HT-29 (cell line): ENCODE measurements at regions not wholly inside any gene's neighbourhood (a gene's known extent, or its start where the extent isn't known, plus 50 kb on each side); places are given as distances from the start of the nearest gene placed in this dataset.
"Not testable (repeated sequence)": the region's sequence is repeated elsewhere in the genome, so short reads cannot be mapped to it uniquely, and the experiment has no call there.

Source experiments
- DNase-seq: peaks from one replicate; pipeline ENCODE4 v3.0.0-alpha.2; 2015; ENCODE audit warnings: low spot score

DNA sequence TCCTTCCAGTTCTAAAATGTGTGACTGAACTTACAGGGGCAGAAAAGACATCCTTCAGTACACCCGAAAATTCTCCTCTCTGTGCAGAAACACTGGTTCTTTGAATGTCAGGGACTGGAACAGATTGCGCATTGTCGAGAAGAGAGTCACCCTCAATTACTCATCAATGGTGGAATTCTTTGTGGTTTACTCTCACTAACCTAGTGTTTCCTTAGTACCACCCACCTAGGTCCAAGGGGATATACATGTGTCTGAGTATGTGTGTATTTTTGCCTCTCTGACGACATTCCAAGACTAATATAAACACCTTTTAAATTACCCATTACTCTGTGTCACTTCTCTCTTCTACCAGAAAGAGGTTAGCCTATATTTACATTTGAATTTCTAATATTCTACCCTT, 660.8 kb downstream of the TLE1 start:
- DNase-seq = peak; percentile 32

DNA sequence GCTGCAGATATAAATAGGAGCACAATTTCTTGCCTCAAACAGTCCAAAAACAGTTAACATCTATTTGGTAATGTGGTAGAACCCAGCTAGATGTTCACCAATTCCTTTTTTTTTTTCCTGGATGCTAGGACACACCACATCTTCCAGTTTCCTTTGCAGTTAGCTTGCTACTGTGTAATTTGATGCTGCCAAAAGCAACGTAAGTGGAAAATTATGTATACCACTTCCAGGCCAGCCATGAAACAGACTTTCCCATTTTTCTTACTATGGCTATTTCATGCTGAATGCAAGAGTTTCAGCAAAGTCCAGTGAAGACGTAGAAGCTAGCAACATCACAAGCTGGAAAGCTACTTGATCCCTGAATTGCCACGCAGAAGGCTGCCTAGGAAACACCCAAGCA, 667.2 kb downstream of the TLE1 start:
- DNase-seq = no peak

DNA sequence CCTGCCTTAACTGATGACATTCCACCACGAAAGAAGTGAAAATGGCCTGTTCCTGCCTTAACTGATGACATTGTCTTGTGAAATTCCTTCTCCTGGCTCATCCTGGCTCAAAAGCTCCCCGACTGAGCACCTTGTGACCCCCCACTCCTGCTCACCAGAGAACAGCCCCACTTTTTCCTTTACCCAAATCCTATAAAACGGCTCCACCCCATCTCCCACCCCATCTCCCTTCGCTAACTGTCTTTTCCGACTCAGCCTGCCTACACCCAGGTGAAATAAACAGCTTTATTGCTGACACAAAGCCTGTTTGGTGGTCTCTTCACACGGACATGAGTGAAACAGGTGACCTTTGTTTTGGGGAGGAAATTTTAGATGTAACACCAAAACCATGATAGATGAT, 674.4 kb downstream of the TLE1 start:
- DNase-seq = not testable (repeated sequence)

DNA sequence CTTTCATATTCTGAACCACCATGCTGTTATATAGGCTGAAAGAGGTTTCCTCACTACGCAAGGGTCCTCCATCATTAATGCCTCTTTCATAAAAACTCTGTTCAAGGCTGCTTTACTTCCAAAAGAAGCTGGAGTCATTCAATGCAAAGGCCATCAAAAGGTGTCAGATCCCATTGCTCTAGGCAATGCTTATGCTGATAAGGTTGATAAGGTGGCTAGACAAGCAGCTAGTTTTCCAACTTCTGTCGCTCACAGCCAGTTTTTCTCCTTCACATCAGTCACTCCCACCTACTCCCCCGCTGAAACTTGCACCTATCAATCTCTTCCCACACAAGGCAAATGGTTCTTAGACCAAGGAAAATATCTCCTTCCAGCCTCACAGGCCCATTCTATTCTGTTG, 676.2 kb downstream of the TLE1 start:
- DNase-seq = not testable (repeated sequence)

DNA sequence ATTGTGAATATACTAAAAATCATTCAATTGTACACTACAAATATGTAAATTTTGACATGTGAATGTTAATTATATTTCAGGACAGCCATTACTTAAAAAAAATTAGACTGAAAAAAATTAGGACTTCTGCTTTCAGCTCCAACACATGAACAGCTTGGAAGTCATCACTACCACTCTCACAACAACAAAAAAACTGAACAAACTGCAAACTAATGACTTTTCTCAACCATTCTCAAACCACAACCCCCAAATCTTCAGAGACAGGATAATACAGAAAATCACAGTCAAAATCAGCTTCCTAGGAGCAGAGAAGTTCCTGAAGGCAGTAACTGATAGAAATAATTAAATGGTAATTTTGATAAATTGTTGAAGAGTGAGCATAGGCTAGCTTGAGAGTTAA, 686.4 kb downstream of the TLE1 start:
- DNase-seq = no peak

DNA sequence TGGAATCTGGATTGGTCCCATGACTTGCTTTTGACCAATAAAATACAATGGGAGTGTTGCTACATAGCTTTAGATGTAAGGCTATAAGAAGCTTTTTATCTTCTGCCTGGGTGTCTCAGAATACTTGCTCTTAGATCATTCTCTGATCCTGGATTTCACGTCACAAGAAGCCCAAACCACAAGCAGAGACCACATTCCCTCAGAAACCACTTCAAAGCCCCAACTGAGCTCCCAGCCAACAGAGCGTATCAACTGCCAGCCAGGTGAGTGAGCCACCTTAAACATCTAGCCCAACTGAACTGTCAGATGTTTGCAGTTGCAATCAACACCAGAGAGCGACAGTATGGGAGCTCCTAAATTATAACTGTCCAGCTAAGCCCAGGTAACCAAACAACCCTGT, 687.1 kb downstream of the TLE1 start:
- DNase-seq = peak; percentile 58

DNA sequence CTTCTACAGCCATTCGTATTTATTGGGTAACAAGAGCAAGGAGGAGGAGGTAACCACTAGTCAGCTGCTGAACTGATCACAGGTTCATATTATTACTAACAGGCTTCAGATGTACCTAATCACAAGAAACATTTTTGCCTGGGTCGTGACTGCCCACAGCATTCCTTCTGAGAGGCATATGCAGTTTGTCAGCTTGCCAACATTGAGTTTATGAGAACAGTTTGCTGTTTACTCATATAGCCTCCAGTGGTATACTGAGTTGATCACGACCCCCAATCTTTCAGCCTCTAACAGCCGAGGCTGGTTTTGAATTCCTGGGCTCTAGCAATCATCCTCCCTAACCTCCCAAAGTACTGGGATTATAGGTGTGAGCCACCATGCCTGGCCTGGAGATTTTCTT, 693.6 kb downstream of the TLE1 start:
- DNase-seq = no peak

DNA sequence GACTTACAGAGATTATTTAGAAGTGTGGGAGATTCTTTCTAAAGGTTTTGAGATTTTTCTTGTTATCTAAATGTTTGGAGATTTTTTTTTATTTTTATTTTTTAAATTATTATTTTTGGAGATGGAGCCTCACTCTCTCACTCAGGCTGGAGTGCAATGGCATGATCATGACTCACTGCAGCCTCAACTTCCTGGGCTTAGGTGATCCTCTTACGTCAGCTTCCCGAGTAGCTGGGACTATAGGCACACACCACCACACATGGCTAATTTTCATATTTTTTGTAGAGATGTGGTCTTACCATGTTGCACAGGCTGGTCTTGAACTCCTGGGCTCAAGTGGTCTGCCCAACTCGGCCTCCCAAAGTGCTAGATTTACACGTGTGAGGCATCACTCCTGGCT, 694.5 kb downstream of the TLE1 start:
- DNase-seq = no peak

DNA sequence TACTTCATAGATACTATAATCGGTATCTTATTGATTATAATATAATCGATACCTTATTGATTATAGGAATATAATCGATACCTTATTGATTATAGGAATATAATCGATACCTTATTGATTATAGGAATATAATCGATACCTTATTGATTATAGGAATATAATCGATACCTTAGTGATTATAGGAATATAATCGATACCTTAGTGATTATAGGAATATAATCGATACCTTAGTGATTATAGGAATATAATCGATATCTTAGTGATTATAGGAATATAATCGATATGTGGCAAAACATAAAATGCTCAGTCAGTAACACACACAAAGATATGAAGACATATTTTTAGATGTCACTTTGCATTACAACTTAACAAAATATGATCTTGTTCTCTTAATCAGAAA, 703.8 kb downstream of the TLE1 start:
- DNase-seq = not testable (repeated sequence)

DNA sequence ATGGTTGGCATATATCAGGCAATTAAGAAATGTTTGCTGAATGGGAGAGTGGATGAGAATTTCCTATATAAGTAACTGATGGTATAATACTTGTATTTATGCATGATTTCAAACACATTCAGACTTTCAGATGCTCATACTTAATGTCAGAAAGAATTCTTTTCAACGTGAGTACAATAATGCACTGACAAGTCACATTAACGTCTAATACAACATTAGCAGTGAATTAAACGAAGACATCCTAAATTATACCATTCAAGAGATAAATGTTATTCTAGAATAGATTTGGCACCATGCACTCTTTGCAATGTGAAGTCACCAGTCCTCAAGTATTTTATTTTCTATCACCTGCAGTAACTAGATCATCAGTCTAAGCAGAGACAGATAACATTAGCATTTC, 712.9 kb downstream of the TLE1 start:
- DNase-seq = no peak

DNA sequence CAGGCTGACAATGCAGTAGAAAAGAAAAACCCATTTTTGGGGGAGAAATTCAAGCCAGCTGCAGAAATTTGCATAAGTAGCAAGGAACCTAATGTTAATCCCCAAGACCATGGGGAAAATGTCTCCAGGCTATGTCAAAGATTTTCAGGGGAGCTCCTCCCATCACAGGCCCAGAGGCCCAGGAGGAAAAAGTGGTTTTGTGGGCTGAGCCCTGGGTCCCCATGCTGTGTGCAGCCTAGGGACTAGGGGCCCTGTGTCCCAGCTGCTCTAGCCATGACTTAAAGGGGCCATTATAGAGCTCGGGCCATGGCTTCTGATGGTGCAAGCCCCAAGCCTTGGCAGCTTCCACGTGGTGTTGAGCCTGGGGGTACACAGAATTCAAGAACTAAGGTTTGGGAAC, 719.0 kb downstream of the TLE1 start:
- not testable (repeated sequence) for DNase-seq

DNA sequence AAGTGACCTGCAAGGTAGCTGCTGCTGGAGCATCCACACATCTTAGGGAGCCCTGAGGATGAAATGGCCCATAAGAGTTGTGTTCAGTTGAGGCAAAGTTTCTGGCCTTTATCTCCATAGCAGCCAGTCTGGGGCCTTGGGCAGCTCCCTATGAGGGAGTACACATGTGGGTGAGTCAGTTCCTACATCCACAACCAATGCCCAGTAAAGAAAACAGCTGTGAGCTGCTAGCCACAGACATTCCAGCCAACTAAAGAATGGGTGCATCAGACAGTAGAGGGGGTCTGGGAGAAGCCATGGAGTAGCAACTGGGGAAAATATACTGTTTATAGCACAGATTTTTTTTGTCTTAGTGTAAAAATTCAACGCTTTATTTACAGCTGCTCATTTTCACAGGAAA, 720.7 kb downstream of the TLE1 start:
- no peak for DNase-seq

DNA sequence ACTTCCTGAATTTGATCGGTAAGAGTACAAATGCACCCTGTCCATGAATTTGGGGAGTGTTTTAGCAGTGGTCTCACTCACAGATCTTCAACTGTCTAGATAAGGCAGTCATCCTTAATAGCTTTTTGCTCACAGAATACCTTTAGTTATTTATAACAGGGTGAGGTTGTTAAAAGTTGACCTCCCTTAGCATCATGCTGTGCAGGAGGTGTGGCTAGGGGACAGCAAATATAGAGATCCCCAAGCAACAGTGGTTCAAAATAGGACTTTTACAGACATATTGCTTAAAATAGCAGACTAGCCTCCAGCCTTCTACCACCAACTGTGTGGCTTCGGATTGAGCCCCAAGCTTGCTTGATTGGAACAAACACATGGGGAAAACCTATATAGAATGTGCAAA, 724.4 kb downstream of the TLE1 start:
- no peak for DNase-seq

DNA sequence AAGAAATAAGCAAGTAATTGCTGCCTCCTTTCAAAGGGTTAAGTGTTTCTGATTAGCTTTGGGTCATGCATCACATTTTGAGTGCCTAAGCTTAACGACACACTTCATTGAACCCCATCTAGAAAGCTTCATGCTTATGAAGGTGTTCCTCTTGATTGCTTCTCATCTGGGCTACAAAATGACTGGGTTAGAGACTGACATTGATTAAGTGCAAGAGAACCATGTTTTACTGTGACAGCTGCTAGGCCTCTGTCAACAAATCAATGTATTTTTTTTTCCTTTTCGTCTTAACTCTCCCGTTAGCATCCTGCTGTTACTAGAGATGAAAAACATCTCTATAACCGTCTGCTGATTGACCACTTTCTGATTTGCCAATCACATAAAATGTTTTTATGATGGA, 725.0 kb downstream of the TLE1 start:
- no peak for DNase-seq

DNA sequence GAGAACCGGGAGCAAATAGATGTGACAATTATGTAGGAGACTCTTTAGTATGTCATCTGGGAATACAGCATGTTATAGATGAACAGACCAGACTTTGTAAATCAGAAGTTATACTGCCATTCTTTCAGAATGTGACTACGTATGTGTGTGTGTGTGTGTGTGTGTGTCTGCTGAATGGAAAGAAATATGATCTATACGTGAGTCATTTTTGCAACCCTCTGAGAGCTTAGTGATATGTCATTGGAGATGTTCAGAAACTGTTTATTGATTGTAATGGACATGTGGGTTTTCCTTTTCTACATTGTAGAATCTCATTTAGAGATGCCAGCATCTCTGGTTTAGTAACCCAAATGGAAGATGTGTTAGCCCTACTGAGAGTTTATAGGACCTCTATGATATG, 731.5 kb downstream of the TLE1 start:
- DNase-seq = no peak

DNA sequence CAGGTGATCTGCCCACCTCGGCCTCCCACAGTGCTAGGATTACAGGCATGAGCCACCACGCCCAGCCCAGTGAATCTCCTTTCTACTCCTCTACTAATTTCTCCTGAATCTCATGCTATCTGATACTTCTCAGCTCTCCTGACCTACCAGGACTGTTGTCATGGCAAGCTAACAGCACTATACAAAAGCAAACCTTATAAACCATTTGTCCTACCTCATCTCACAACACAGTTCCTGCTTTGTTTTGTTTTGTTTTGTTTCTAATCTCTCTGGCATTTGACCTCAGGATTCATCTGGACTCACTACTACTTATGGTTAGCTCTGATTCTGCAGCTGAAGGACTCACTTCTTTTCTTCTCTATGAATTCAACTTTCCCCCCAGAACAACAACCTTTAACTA, 734.8 kb downstream of the TLE1 start:
- DNase-seq = no peak

DNA sequence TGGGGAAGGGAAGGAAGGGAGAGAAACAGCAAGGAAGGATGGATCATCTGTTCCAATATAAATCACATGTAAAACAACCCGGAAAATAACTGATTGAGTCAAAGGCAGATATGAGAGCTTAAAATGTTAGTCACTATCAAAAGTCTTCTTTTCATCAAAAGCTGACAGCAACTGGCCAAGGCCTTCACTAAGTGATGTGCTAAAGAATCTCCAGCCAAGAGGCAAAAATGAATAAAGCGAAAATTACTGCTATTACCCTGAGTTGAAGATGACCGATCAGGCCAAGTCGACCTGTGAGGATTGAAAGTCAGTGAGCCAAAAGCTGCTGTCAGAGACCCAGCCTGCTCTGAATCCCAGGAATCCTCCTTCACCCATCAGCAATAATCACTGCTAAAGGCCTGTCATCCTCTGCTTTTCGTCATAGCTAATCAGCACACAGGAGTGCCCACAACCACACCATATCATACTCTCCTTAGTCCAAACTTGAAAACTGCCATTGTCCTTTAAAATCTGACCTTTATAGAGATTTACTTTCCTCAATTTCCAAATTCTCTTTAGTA, 736.9 kb downstream of the TLE1 start:
- no peak for DNase-seq

DNA sequence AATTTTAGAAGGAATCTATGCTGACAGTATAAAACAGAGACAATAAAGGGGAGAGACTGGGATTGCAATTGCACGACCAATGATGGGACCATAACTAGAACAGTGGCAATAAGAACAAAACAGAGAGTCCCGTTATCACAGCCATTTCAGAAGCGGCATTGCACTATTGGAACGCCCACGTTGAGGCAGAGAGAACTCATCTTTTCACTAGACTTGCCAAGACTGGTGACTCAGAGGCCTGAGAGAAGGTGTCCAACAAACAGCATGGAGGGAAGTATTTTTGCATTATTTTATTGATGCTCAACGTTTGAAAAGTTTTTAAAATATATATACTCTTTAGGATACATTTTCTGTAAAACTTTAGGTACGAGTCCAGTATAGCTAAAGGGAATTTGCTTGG, 737.7 kb downstream of the TLE1 start:
- DNase-seq = no peak

DNA sequence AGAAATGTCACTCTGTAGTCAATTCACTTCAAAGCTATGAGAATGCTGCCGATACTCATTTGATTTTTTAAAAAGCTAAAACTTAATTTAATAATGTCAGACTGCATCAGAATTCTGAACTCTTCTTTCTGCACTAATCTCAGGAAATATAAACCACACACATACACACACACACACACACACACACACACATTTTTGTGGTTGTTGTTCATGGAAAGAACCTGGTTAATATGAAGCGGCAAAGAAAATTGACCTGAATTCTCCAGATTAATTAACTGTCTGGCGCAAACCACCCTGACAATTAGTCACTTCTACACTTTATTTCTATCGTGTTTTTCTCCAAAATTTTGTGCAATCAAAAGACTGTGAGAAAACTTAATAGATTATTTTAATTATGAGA, 740.5 kb downstream of the TLE1 start:
- no peak for DNase-seq

DNA sequence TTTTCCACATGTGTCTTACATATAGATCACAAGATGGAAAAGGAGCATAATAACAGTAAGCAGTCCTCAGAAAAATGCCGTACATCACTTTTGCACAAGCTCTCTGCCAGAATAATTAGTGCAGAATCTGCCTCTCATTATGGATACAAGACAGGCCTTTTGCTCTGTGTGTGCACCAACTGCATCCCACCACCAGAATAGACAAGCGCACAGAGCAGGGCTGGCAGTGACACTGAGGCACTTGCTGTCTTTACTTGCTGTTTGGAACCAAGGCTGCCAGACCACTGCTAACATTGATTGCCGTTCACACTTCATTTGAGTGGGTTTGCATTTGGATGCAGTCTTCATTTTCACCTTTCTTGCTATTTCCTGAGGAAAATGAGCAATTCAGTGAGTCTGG, 741.3 kb downstream of the TLE1 start:
- no peak for DNase-seq

DNA sequence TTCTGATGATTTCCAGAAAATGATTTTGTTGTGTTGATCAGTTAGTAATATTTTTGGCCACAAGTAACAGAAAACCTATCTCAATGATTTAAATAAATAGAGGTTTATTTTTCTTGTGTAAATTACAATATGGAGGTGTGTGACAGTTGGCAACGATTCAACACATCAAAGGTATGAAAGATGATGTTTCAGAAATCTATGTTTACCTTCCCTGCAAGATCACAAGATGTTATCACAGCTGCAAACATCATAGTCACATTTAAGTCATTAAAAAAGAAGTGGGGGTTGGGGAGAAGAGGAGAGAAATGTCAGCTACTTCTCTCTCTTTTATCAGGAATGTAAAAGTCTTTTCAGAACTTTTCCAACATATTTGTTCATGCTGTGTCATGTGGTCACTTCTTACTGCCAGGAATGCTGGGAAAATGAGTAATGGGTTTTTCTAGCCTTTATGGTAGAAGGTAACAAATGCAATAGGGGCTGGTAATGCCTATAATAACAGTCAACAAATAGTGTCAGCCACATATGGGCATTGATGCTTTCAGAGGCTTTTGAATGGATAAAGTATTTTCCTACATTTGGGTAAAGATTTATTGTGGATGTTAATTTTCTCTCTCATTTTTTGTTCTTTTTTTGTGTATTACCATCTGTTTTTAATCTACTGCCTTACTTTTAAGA, 742.7 kb downstream of the TLE1 start:
- DNase-seq = no peak

DNA sequence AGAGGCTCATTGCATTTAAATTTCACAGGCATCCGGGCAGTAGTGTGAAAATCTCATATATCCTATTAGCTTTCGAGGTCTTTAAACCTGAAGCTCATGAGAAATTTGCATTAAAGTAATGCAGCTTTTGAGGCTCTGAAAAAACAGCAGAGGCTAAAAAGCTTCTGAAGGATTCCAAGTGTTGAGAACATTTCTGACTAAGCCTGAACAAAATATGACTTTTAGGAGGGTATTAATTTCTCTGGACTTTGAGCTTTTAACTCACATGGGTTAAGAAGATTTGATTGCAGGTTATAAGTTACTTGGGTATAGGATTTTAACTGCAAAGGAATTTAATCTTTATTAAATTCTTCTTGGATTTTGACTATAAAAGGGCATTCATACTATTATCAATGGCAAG, 743.9 kb downstream of the TLE1 start:
- no peak for DNase-seq

DNA sequence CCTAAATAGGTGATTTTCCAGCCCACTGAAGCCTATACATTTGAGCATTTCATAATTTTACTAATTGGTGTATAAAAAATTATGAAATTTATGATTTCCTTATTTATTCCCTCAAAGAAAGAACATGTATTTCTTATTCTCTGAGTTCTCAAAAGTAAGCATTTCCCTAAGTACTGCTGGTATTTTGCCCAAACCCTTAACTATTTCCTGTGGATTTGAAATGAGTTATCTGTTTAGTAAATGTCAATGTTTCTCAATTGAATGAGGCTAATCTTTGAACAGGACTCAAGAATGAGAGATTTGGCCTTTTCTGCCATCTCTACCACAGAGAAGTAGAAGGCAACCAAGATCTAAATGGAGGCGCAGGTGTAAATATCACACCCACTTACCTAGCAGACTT, 751.7 kb downstream of the TLE1 start:
- no peak for DNase-seq

DNA sequence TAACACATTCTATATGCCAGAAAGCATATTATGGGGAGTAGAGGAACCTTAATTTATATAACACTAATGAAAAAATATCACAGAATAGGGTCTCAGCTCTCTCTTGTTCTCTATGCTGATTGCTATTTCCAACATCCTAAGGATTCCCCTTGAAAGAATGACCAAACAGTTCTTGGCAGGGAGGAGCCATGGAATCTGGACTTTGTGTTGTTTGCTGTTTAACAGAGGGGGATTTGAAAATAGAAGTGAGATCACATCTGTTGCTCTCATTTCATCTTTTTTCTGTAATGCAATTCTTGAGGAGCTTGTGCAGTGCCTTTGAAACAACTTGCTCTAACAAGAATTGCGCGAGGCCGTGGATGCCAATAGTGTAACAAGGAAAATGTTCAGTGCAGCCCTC, 755.3 kb downstream of the TLE1 start:
- no peak for DNase-seq
